HG02870 (cell line): ENCODE measurements at regions not wholly inside any gene's neighbourhood (a gene's known extent, or its start where the extent isn't known, plus 50 kb on each side); places are given as distances from the start of the nearest gene placed in this dataset.

Experiments
- ATAC-seq: cut with Tn5 transposase; IDR thresholded peaks from one replicate; pipeline ENCODE4 v1.9.1; 2021; ENCODE audit warnings: mild to moderate bottlenecking, moderate library complexity; ENCODE audit not compliant: unreplicated experiment

GRCh38 chrX:42530027-42530426, 247.9 kb downstream of the PPP1R2C start:
- ATAC-seq: no peak

GRCh38 chrX:42524379-42524778, 253.6 kb downstream of the PPP1R2C start:
- no peak for ATAC-seq

GRCh38 chrX:42519666-42520231, 258.2 kb downstream of the PPP1R2C start:
- no peak for ATAC-seq

- no peak for ATAC-seq
Measured at GRCh38 chrX:42515939-42516338, 262.0 kb downstream of the PPP1R2C start.

- no peak for ATAC-seq
Measured at GRCh38 chrX:42505016-42505415, 272.9 kb downstream of the PPP1R2C start.

- no peak for ATAC-seq
Measured at GRCh38 chrX:42499620-42500019, 278.3 kb downstream of the PPP1R2C start.

GRCh38 chrX:42497356-42497755, 280.6 kb downstream of the PPP1R2C start:
- no peak for ATAC-seq

GRCh38 chrX:42496239-42496638, 281.7 kb downstream of the PPP1R2C start:
- no peak for ATAC-seq

GRCh38 chrX:42495139-42495538, 282.8 kb downstream of the PPP1R2C start:
- no peak for ATAC-seq

GRCh38 chrX:42491137-42491907, 286.6 kb downstream of the PPP1R2C start:
- ATAC-seq: no peak

GRCh38 chrX:42490111-42490510, 287.9 kb downstream of the PPP1R2C start:
- no peak for ATAC-seq

- ATAC-seq: no peak
Measured at GRCh38 chrX:42485601-42486000, 292.4 kb downstream of the PPP1R2C start.

GRCh38 chrX:42484233-42484632, 293.7 kb downstream of the PPP1R2C start:
- ATAC-seq: no peak

GRCh38 chrX:42477396-42477795, 300.6 kb downstream of the PPP1R2C start:
- ATAC-seq: no peak

GRCh38 chrX:42472727-42473126, 305.2 kb downstream of the PPP1R2C start:
- ATAC-seq: no peak

- no peak for ATAC-seq
Measured at GRCh38 chrX:42466332-42467046, 311.5 kb downstream of the PPP1R2C start.

- ATAC-seq: no peak
Measured at GRCh38 chrX:42465821-42466220, 312.1 kb downstream of the PPP1R2C start.

GRCh38 chrX:42463706-42464490, 314.1 kb downstream of the PPP1R2C start:
- ATAC-seq: no peak

- ATAC-seq: no peak
Measured at GRCh38 chrX:42462917-42463316, 315.0 kb downstream of the PPP1R2C start.

GRCh38 chrX:42460706-42461105, 317.3 kb downstream of the PPP1R2C start:
- no peak for ATAC-seq

GRCh38 chrX:42459735-42460134, 318.2 kb downstream of the PPP1R2C start:
- no peak for ATAC-seq
